ENCODE measurements at regions not wholly inside any gene's neighbourhood (a gene's known extent, or its start where the extent isn't known, plus 50 kb on each side); places are given as distances from the start of the nearest gene placed in this dataset.

- BruUV-seq (replicated peaks): no TSS peak
- DNase-seq (ENCODE audit: unreplicated experiment): no peak
- no peaks in the 10 kb centered on the region for H3K9me3 Mint-ChIP-seq (ENCODE audit: unreplicated experiment)
- CTCF ChIA-PET: interaction anchor here (0.6 kb wide), 1 partner anchor 260 kb away, joined by 3 read pairs; no protein-coding TSS in a partner anchor
- H3K4me1 Mint-ChIP-seq (ENCODE audit: insufficient read depth, unreplicated experiment): no peaks in the 10 kb centered on the region
- no peak overlapping the region for H3K27ac Mint-ChIP-seq (ENCODE audit: low read depth, unreplicated experiment)
- POLR2A ChIA-PET: interaction anchor here (0.6 kb wide), 1 partner anchor 26 kb away, joined by 3 read pairs; no protein-coding TSS in a partner anchor
- no peak overlapping the region for H3K4me3 Mint-ChIP-seq (ENCODE audit: unreplicated experiment)
- intact Hi-C loops (cut with micrococcal nuclease): no loop called here
- no peaks in the 10 kb centered on the region for H3K36me3 Mint-ChIP-seq (ENCODE audit: insufficient read depth, unreplicated experiment)
- H3K27me3 Mint-ChIP-seq (ENCODE audit: insufficient read depth, unreplicated experiment): no peaks in the 10 kb centered on the region
- TF ChIP-seq, protein P1, sequence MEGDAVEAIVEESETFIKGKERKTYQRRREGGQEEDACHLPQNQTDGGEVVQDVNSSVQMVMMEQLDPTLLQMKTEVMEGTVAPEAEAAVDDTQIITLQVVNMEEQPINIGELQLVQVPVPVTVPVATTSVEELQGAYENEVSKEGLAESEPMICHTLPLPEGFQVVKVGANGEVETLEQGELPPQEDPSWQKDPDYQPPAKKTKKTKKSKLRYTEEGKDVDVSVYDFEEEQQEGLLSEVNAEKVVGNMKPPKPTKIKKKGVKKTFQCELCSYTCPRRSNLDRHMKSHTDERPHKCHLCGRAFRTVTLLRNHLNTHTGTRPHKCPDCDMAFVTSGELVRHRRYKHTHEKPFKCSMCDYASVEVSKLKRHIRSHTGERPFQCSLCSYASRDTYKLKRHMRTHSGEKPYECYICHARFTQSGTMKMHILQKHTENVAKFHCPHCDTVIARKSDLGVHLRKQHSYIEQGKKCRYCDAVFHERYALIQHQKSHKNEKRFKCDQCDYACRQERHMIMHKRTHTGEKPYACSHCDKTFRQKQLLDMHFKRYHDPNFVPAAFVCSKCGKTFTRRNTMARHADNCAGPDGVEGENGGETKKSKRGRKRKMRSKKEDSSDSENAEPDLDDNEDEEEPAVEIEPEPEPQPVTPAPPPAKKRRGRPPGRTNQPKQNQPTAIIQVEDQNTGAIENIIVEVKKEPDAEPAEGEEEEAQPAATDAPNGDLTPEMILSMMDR (IDR thresholded peaks at IDR 0.05; ENCODE audit: unreplicated experiment): no peak
These were observed 1251.1 kb downstream of the AMY1C start for GRCh38 chr1:105000793-105001192.

GRCh38 chr1:105004515-105004914 lies 1254.8 kb downstream of the AMY1C start:
- Mint-ChIP-seq H3K36me3 (ENCODE audit: insufficient read depth, unreplicated experiment) (no peaks in the 10 kb centered on the region), H3K9me3 (ENCODE audit: unreplicated experiment) (no peaks in the 10 kb centered on the region), H3K27me3 (ENCODE audit: insufficient read depth, unreplicated experiment) (no peaks in the 10 kb centered on the region), H3K4me1 (ENCODE audit: insufficient read depth, unreplicated experiment) (no peaks in the 10 kb centered on the region), H3K27ac (ENCODE audit: low read depth, unreplicated experiment) (no peak overlapping the region), H3K4me3 (ENCODE audit: unreplicated experiment) (no peak overlapping the region)
- DNase-seq (ENCODE audit: unreplicated experiment): no peak
- no TSS peak for BruUV-seq (replicated peaks)
- ChIA-PET CTCF (interaction anchor here (1.5 kb wide), 1 partner anchor 10 kb away, joined by 5 read pairs; no protein-coding TSS in a partner anchor), POLR2A (no interaction called here)
- intact Hi-C loops (cut with micrococcal nuclease): no loop called here
- TF ChIP-seq, protein P1 (IDR thresholded peaks at IDR 0.05; ENCODE audit: unreplicated experiment): no peak

DNA sequence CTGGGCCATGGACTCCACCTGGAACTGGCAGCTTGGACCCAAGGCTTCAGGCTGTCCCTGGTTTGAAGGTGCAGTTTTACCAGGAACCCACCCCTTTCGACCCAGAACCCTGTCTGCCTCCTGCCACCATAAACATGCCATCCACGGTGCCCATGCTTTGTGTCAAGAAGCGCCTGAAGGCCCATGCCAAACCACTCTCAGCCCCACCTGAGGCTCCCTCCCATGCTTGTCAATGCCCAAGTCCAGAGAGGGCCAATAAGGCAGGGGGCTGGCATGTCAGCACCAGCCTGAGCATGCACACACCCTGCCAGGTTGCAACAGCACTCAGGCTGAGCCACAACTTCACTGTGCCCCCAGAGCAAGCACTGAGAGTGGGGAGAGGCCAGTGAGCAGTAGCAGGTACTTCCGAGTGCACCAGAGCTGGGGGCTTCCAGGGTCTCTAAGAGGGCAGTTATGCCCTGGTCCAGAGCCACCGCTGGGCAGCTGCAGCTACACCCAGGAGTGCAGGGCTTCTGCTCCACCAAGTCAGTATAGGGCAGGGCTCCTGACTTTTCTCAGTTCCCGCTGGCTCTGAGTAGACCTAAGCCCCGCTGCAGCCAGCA lies 1256.0 kb downstream of the AMY1C start:
- no TSS peak for BruUV-seq (replicated peaks)
- TF ChIP-seq, protein P1 (IDR thresholded peaks at IDR 0.05; ENCODE audit: unreplicated experiment): no peak
- DNase-seq (ENCODE audit: unreplicated experiment): no peak
- intact Hi-C loops (cut with micrococcal nuclease): no loop called here
- POLR2A ChIA-PET: no interaction called here
- H3K27ac Mint-ChIP-seq (ENCODE audit: low read depth, unreplicated experiment): no peak overlapping the region
- no peaks in the 10 kb centered on the region for H3K9me3 Mint-ChIP-seq (ENCODE audit: unreplicated experiment)
- no peaks in the 10 kb centered on the region for H3K36me3 Mint-ChIP-seq (ENCODE audit: insufficient read depth, unreplicated experiment)
- no peak overlapping the region for H3K4me3 Mint-ChIP-seq (ENCODE audit: unreplicated experiment)
- no peaks in the 10 kb centered on the region for H3K27me3 Mint-ChIP-seq (ENCODE audit: insufficient read depth, unreplicated experiment)
- CTCF ChIA-PET: interaction anchor here (1.5 kb wide), 1 partner anchor 9 kb away, joined by 5 read pairs; no protein-coding TSS in a partner anchor
- H3K4me1 Mint-ChIP-seq (ENCODE audit: insufficient read depth, unreplicated experiment): no peaks in the 10 kb centered on the region

DNA sequence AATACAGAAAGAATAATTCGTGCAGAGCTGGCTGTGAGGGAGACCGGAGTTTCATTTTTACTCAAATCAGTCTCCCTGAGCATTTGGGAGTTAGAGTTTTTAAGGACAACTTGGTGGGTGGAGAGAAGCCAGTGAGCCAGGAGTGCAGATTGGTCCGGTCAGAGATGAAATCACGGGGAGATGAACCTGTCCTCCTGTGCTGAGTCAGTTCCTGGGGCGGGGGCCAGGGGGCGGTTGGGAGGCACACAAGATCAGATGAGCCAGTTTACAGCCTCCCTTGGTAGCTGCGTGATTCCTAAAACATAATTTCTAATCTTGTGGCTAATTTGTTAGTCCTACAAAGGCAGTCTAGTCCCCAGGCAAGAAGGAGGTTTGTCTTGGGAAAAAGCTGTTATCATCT lies 1267.9 kb downstream of the AMY1C start:
- TF ChIP-seq, protein P1 (IDR thresholded peaks at IDR 0.05; ENCODE audit: unreplicated experiment): no peak
- POLR2A ChIA-PET: no interaction called here
- no peaks in the 10 kb centered on the region for H3K36me3 Mint-ChIP-seq (ENCODE audit: insufficient read depth, unreplicated experiment)
- H3K4me1 Mint-ChIP-seq (ENCODE audit: insufficient read depth, unreplicated experiment): no peaks in the 10 kb centered on the region
- BruUV-seq (replicated peaks): no TSS peak
- H3K4me3 Mint-ChIP-seq (ENCODE audit: unreplicated experiment): no peak overlapping the region
- H3K27ac Mint-ChIP-seq (ENCODE audit: low read depth, unreplicated experiment): no peak overlapping the region
- CTCF ChIA-PET: no interaction called here
- peaks cover 32% of the 10 kb centered on the region for H3K27me3 Mint-ChIP-seq (ENCODE audit: insufficient read depth, unreplicated experiment)
- no peak for DNase-seq (ENCODE audit: unreplicated experiment)
- intact Hi-C loops (cut with micrococcal nuclease): no loop called here
- no peaks in the 10 kb centered on the region for H3K9me3 Mint-ChIP-seq (ENCODE audit: unreplicated experiment)

Measured in MCF 10A (cell line).